WTC11 (cell line): ENCODE measurements at regions not wholly inside any gene's neighbourhood (a gene's known extent, or its start where the extent isn't known, plus 50 kb on each side); places are given as distances from the start of the nearest gene placed in this dataset.

Source experiments
- ATAC-seq: fragments of 200-7000 bp; cut with Tn5 transposase; 2 replicates; pipeline ENCODE4 v1.10.0; 2021; ENCODE audit warnings: mild to moderate bottlenecking, moderate library complexity
- CTCF ChIA-PET: fragments of 300-600 bp; sonication (Branson Sonifier 250); formaldehyde crosslinking; loops from one replicate; lab custom pipeline; 2021; ENCODE audit warnings: antibody characterized with exemption; lab: Charles Lee
- POLR2A ChIA-PET: fragments of 350-600 bp; sonication (Branson Sonifier 250); formaldehyde crosslinking; loops from one replicate; lab custom pipeline; 2021; ENCODE audit warnings: antibody characterized with exemption; lab: Charles Lee
- DNase-seq: peaks from one replicate; pipeline ENCODE4 v3.0.0; 2021; ENCODE audit warnings: low spot score
- H3K27ac Mint-ChIP-seq: 2 replicates; pipeline ENCODE4 v1.8.0; 2021; ENCODE audit warnings: mixed read lengths
- H3K27me3 Mint-ChIP-seq: 2 replicates; pipeline ENCODE4 v1.8.0; 2021; ENCODE audit warnings: low read depth, mild to moderate bottlenecking, moderate library complexity, mixed read lengths
- H3K36me3 Mint-ChIP-seq: 2 replicates; pipeline ENCODE4 v1.8.0; 2021; ENCODE audit warnings: mixed read lengths
- H3K4me1 Mint-ChIP-seq: 2 replicates; pipeline ENCODE4 v1.8.0; 2022; ENCODE audit warnings: mixed read lengths
- H3K4me3 Mint-ChIP-seq: 2 replicates; pipeline ENCODE4 v1.8.0; 2021; ENCODE audit warnings: mild to moderate bottlenecking, moderate library complexity, mixed read lengths
- H3K9me3 Mint-ChIP-seq: 2 replicates; pipeline ENCODE4 v1.8.0; 2021; ENCODE audit warnings: mixed read lengths
- ARID4B ChIP-seq: sonication (generic); formaldehyde crosslinking; IDR thresholded peaks from 2 replicates; pipeline ENCODE4 v1.8.0; 2023; ENCODE audit warnings: missing genetic modification reagents, mild to moderate bottlenecking, borderline replicate concordance
- ATF1 ChIP-seq: sonication (generic); formaldehyde crosslinking; IDR thresholded peaks from 2 replicates; pipeline ENCODE4 v1.8.1; 2023; ENCODE audit warnings: mild to moderate bottlenecking, moderate library complexity, missing genetic modification reagents
- ELF4 ChIP-seq: sonication (generic); formaldehyde crosslinking; IDR thresholded peaks from 2 replicates; pipeline ENCODE4 v1.8.1; 2022; ENCODE audit warnings: low read depth, mild to moderate bottlenecking, moderate library complexity, missing genetic modification reagents
- EMX1 ChIP-seq: fragments of 250-450 bp; sonication (Bioruptor Pico); IDR thresholded peaks from 2 replicates; pipeline ENCODE4 v1.8.0; 2021; ENCODE audit warnings: mild to moderate bottlenecking
- GABPB1 ChIP-seq: sonication (generic); formaldehyde crosslinking; IDR thresholded peaks from 2 replicates; pipeline ENCODE4 v1.8.1; 2023; ENCODE audit warnings: mild to moderate bottlenecking, missing genetic modification reagents
- GRHL2 ChIP-seq: fragments of 250-450 bp; sonication (Bioruptor Pico); IDR thresholded peaks from 2 replicates; pipeline ENCODE4 v1.8.0; 2022; ENCODE audit warnings: mild to moderate bottlenecking, moderate library complexity; ENCODE audit not compliant: insufficient replicate concordance, severe bottlenecking
- HMGA2 ChIP-seq: fragments of 250-450 bp; sonication (Bioruptor Pico); IDR thresholded peaks from 2 replicates; pipeline ENCODE4 v1.4.0; 2021; ENCODE audit warnings: mild to moderate bottlenecking, moderate library complexity
- JAZF1 ChIP-seq: fragments of 250-450 bp; sonication (Bioruptor Pico); IDR thresholded peaks from 2 replicates; pipeline ENCODE4 v1.9.0; 2021; ENCODE audit warnings: moderate library complexity, mild to moderate bottlenecking, inconsistent platforms
- NFE2L1 ChIP-seq: sonication (generic); formaldehyde crosslinking; IDR thresholded peaks from 2 replicates; pipeline ENCODE4 v1.8.1; 2023; ENCODE audit warnings: missing genetic modification reagents
- NR1H2 ChIP-seq: sonication (generic); formaldehyde crosslinking; IDR thresholded peaks from 2 replicates; pipeline ENCODE4 v1.9.0; 2021; ENCODE audit warnings: mild to moderate bottlenecking, moderate library complexity, missing genetic modification reagents
- NR3C1 ChIP-seq: sonication (generic); formaldehyde crosslinking; conservative IDR thresholded peaks from 2 replicates; pipeline ENCODE4 v1.8.1; 2023; ENCODE audit warnings: low read depth, mild to moderate bottlenecking, missing genetic modification reagents
- PREB ChIP-seq: sonication (generic); formaldehyde crosslinking; IDR thresholded peaks from 2 replicates; pipeline ENCODE4 v1.8.1; 2022; ENCODE audit warnings: mild to moderate bottlenecking, missing genetic modification reagents, moderate library complexity, borderline replicate concordance
- PRRX2 ChIP-seq: fragments of 250-450 bp; sonication (Bioruptor Pico); IDR thresholded peaks from 2 replicates; pipeline ENCODE4 v1.8.0; 2021; ENCODE audit warnings: mild to moderate bottlenecking
- STAT6 ChIP-seq: sonication (generic); formaldehyde crosslinking; conservative IDR thresholded peaks from 2 replicates; pipeline ENCODE4 v1.8.1; 2023; ENCODE audit warnings: mild to moderate bottlenecking, low read depth, missing genetic modification reagents, moderate library complexity
- ZMAT4 ChIP-seq: fragments of 250-450 bp; sonication (Bioruptor Pico); IDR thresholded peaks from 2 replicates; pipeline ENCODE4 v1.9.0; 2021; ENCODE audit warnings: mild to moderate bottlenecking
- ZNF263 ChIP-seq: sonication (generic); formaldehyde crosslinking; IDR thresholded peaks from 2 replicates; pipeline ENCODE4 v1.8.1; 2022; ENCODE audit warnings: low read depth, mild to moderate bottlenecking, moderate library complexity, missing genetic modification reagents
- ZNF396 ChIP-seq: fragments of 250-450 bp; sonication (Bioruptor Pico); IDR thresholded peaks from 2 replicates; pipeline ENCODE4 v1.8.0; 2021; ENCODE audit warnings: mild to moderate bottlenecking, moderate library complexity, borderline replicate concordance
- ZNF671 ChIP-seq: fragments of 250-450 bp; sonication (Bioruptor Pico); IDR thresholded peaks from 2 replicates; pipeline ENCODE4 v1.8.0; 2021; ENCODE audit warnings: mild to moderate bottlenecking
- TF ChIP-seq, protein P1 (sequence below): fragments of 200-600 bp; IDR thresholded peaks from 2 replicates; pipeline ENCODE4 v1.8.0; 2022; ENCODE audit warnings: antibody characterized with exemption
- TF ChIP-seq, protein P2 (sequence below): sonication (generic); formaldehyde crosslinking; conservative IDR thresholded peaks from 2 replicates; pipeline ENCODE4 v1.8.1; 2022; ENCODE audit warnings: mild to moderate bottlenecking, missing genetic modification reagents
- TF ChIP-seq, protein P3 (sequence below): sonication (generic); formaldehyde crosslinking; IDR thresholded peaks from 2 replicates; pipeline ENCODE4 v1.8.0; 2022; ENCODE audit warnings: mild to moderate bottlenecking, missing genetic modification reagents
- TF ChIP-seq, protein P4 (sequence below): fragments of 250-450 bp; sonication (Bioruptor Pico); IDR thresholded peaks from 2 replicates; pipeline ENCODE4 v2.1.2; 2022; ENCODE audit warnings: mild to moderate bottlenecking, moderate library complexity
- TF ChIP-seq, protein P5 (sequence below): sonication (generic); formaldehyde crosslinking; IDR thresholded peaks from 2 replicates; pipeline ENCODE4 v1.8.0; 2022; ENCODE audit warnings: mild to moderate bottlenecking, missing genetic modification reagents

- Mint-ChIP-seq H3K4me1 (peaks cover 10% of the 10 kb centered on the region), H3K36me3 (no peaks in the 10 kb centered on the region), H3K9me3 (no peaks in the 10 kb centered on the region), H3K27me3 (no peaks in the 10 kb centered on the region), H3K4me3 (no peak overlapping the region), H3K27ac (no peak overlapping the region)
- TF ChIP-seq STAT6 (CRISPR knock-in tag) (no peak), JAZF1 (CRISPR knock-in tag) (no peak), HMGA2 (no peak), NR1H2 (no peak), NFE2L1 (CRISPR knock-in tag) (no peak), ELF4 (CRISPR knock-in tag) (no peak), PREB (CRISPR knock-in tag) (no peak), PRRX2 (CRISPR knock-in tag) (no peak), ZNF263 (CRISPR knock-in tag) (no peak), GRHL2 (no peak), ARID4B (CRISPR knock-in tag) (no peak), ZNF396 (CRISPR knock-in tag) (no peak)
- TF ChIP-seq, protein P1, sequence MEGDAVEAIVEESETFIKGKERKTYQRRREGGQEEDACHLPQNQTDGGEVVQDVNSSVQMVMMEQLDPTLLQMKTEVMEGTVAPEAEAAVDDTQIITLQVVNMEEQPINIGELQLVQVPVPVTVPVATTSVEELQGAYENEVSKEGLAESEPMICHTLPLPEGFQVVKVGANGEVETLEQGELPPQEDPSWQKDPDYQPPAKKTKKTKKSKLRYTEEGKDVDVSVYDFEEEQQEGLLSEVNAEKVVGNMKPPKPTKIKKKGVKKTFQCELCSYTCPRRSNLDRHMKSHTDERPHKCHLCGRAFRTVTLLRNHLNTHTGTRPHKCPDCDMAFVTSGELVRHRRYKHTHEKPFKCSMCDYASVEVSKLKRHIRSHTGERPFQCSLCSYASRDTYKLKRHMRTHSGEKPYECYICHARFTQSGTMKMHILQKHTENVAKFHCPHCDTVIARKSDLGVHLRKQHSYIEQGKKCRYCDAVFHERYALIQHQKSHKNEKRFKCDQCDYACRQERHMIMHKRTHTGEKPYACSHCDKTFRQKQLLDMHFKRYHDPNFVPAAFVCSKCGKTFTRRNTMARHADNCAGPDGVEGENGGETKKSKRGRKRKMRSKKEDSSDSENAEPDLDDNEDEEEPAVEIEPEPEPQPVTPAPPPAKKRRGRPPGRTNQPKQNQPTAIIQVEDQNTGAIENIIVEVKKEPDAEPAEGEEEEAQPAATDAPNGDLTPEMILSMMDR: no peak
- TF ChIP-seq, protein P2, sequence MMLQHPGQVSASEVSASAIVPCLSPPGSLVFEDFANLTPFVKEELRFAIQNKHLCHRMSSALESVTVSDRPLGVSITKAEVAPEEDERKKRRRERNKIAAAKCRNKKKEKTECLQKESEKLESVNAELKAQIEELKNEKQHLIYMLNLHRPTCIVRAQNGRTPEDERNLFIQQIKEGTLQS (CRISPR knock-in tag): no peak
- ATAC-seq (no peak), DNase-seq (no peak)
- ChIA-PET POLR2A (no interaction called here), CTCF (no interaction called here)
Observed at GRCh38 chr7:15801041-15801440, 114.6 kb upstream of the MEOX2 start.

GRCh38 chr7:15798081-15798480 is 111.6 kb upstream of the MEOX2 start:
- H3K4me3 Mint-ChIP-seq: no peak overlapping the region
- no peak for DNase-seq
- H3K27me3 Mint-ChIP-seq: no peaks in the 10 kb centered on the region
- ChIA-PET CTCF (no interaction called here), POLR2A (no interaction called here)
- H3K4me1 Mint-ChIP-seq: peaks cover 10% of the 10 kb centered on the region
- no peak for ATAC-seq
- no peaks in the 10 kb centered on the region for H3K9me3 Mint-ChIP-seq
- H3K36me3 Mint-ChIP-seq: no peaks in the 10 kb centered on the region
- H3K27ac Mint-ChIP-seq: no peak overlapping the region
- no peak for TF ChIP-seq ZMAT4 (CRISPR knock-in tag)
- TF ChIP-seq GABPB1 (CRISPR knock-in tag): no peak
- no peak for TF ChIP-seq NR3C1 (CRISPR knock-in tag)
- TF ChIP-seq, protein P3, sequence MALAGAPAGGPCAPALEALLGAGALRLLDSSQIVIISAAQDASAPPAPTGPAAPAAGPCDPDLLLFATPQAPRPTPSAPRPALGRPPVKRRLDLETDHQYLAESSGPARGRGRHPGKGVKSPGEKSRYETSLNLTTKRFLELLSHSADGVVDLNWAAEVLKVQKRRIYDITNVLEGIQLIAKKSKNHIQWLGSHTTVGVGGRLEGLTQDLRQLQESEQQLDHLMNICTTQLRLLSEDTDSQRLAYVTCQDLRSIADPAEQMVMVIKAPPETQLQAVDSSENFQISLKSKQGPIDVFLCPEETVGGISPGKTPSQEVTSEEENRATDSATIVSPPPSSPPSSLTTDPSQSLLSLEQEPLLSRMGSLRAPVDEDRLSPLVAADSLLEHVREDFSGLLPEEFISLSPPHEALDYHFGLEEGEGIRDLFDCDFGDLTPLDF (CRISPR knock-in tag): no peak
- TF ChIP-seq, protein P4, sequence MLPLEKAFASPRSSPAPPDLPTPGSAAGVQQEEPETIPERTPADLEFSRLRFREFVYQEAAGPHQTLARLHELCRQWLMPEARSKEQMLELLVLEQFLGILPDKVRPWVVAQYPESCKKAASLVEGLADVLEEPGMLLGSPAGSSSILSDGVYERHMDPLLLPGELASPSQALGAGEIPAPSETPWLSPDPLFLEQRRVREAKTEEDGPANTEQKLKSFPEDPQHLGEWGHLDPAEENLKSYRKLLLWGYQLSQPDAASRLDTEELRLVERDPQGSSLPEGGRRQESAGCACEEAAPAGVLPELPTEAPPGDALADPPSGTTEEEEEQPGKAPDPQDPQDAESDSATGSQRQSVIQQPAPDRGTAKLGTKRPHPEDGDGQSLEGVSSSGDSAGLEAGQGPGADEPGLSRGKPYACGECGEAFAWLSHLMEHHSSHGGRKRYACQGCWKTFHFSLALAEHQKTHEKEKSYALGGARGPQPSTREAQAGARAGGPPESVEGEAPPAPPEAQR (CRISPR knock-in tag): no peak
- TF ChIP-seq PRRX2 (CRISPR knock-in tag): no peak
- no peak for TF ChIP-seq ATF1 (CRISPR knock-in tag)
- no peak for TF ChIP-seq JAZF1 (CRISPR knock-in tag)
- no peak for TF ChIP-seq ZNF671 (CRISPR knock-in tag)
- TF ChIP-seq EMX1: no peak
- TF ChIP-seq, protein P5, sequence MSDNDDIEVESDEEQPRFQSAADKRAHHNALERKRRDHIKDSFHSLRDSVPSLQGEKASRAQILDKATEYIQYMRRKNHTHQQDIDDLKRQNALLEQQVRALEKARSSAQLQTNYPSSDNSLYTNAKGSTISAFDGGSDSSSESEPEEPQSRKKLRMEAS (CRISPR knock-in tag): no peak
- no peak for TF ChIP-seq ELF4 (CRISPR knock-in tag)
